OCI-M1 (cell line): ENCODE measurements at regions not wholly inside any gene's neighbourhood (a gene's known extent, or its start where the extent isn't known, plus 50 kb on each side); places are given as distances from the start of the nearest gene placed in this dataset.
"Not testable (repeated sequence)": the region's sequence is repeated elsewhere in the genome, so short reads cannot be mapped to it uniquely, and the experiment has no call there.

ENCODE experiments used
- DNase-seq: peaks from one replicate; lab custom pipeline; 2025; lab: John Stamatoyannopoulos, UW

- DNase-seq: no peak
These were observed 95.8 kb upstream of the SCAF8 start for GRCh38 chr6:154637392-154637791.

GRCh38 chr6:154638369-154638768 lies 94.8 kb upstream of the SCAF8 start:
- DNase-seq: no peak

DNA sequence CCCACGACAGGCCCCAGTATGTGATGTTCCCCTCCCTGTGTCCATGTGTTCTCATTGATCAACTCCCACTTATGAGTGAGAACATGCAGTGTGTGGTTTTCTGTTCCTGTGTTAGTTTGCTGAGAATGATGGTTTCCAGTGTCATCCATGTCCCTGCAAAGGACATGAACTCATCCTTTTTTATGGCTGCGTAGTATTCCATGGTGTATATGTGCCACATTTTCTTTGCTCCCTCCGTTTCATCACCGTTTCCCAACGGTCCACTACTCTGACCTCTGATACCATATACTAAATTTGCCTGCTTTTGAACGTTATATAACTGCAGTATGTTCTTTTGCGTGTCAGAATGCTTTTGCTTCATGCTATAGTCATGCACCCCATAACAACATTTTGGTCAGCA lies 94.0 kb upstream of the SCAF8 start:
- not testable (repeated sequence) for DNase-seq

- DNase-seq: no peak
These were observed 84.9 kb upstream of the SCAF8 start for GRCh38 chr6:154648188-154648887.

- no peak for DNase-seq
These were observed 84.4 kb upstream of the SCAF8 start for GRCh38 chr6:154648888-154649205.

GRCh38 chr6:154649721-154650120 lies 83.5 kb upstream of the SCAF8 start:
- DNase-seq: no peak

DNA sequence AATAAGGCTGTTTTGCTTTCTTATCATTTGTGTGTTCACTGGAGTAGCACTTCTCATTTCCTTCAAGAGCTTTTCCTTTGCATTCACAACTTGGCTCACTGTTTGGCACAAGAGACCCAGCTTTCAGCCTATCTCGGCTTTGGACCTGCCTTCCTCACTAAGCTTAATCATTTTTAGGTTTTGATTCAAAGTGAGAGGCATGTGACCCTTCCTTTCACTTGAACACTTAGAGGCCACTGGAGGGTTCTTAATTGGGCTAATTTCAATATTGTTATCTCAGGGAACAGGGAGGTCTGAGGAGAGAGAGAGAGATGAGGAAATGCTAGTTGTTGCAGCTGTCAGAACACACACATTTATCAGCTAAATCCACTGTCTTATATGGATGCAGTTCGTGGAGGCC lies 82.9 kb upstream of the SCAF8 start:
- DNase-seq: peak; percentile 67

DNA sequence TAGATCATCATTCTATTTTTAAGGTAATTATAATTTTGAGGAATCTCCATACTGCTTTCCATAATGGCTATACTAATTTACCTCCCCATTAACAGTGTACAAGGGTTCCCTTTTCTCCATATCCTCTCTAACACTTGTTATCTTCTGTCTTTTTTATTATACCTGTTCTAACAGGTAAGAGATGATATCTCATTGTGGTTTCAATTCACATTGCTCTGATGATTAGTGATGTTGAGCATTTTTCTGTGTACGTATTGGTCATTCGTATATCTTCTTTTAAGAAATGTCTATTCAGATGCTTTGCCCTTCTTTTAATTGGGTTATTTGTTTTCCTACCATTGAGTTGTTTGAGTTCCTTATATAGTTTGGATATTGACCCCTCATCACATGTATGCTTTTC lies 81.6 kb upstream of the SCAF8 start:
- DNase-seq: no peak

GRCh38 chr6:154653385-154653784 lies 79.8 kb upstream of the SCAF8 start:
- DNase-seq: no peak

DNA sequence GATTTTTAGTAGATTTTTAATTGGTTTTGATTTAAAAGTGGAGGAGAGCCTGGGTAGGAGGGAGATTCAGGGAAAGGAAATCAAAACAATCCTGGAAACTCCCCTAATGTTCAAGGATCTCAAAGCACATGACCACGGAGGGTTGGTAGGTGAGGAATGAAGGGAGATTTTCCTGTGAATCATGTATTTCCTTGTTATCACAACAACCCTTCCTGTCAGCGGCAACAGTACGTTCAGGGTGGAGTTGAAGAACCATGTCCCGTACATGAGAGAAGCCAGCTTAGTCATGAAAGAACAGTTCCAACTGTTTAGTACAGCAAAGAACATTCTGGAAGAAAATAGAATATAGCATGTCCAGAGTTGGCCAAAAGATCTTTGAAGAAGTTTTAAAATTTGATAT lies 79.4 kb upstream of the SCAF8 start:
- no peak for DNase-seq

DNA sequence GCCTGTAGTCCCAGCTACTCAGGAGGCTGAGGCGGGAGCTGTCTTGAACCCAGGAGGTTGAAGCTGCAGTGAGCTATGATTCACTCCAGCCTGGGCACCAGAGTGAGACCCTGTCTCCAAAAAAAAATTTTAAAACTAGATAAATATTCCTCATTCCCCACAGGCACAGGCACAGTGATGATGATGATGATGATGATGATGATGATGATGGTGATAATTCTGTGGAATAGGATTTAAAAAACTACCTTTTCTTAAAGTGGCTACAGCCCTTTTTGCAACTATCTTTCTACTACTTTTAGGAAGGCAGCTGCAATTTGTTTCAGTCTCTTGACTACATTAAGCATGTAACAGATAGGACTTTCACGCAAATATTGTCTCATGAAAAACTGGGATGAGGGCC lies 76.6 kb upstream of the SCAF8 start:
- DNase-seq: no peak

DNA sequence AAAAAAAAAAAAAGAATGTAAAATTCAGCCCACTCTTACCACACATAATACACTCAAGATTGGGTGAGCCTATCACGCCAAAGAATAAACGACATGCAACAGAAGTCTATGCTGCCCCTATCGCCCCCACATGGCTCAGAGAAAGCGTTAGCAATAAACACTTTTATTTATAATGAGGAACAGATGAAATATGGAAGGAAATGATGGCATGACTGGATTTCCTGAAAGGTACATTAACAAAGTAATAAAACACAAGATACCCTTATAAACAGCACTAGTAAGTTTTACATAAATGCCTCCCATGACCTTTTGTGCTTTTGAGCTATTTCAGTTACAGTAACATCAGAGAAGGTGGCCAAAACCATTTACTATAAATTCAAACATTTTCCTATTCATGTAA lies 71.4 kb upstream of the SCAF8 start:
- no peak for DNase-seq

- no peak for DNase-seq
These were observed 68.9 kb upstream of the SCAF8 start for GRCh38 chr6:154664287-154664686.

DNA sequence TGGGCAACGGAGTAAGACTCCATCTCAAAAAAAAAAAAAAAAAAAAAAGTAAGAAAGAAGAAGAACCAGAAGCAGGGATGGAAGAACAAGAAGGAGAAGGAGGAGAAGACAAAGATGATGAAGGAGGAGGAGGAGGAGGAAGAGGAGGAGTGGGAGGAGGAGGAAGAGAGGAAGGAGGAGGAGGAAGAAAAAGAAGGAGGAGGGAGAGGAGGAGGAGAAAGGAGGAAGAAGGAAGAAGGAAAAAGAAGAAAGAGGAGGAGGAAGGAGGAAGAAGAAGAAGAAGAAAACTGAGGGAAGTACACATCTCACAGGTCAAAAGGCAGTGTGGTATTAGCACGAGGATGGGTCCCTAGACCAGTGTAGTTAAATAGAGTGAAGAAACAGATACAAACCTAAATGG lies 65.1 kb upstream of the SCAF8 start:
- DNase-seq: no peak

GRCh38 chr6:154672086-154672485 lies 61.1 kb upstream of the SCAF8 start:
- DNase-seq: no peak

DNA sequence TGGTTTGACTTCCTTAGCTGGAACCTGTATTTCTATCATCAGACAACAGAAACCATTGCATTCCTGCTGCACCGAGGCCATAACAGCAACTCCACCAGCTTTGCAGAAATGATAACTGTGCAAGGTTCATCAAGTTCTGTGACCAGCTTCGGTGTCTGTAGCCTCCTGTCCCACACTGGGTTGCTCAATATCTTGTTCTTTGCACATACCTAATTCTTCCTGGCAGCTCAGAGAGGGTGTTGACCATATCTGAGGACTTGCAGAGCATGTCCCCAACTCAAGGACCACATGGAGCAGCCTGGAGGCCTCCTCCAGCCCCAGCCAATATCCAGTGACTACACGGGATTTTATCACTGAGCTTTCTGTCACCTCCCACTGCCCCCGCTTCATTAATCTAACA lies 59.3 kb upstream of the SCAF8 start:
- DNase-seq: no peak

DNA sequence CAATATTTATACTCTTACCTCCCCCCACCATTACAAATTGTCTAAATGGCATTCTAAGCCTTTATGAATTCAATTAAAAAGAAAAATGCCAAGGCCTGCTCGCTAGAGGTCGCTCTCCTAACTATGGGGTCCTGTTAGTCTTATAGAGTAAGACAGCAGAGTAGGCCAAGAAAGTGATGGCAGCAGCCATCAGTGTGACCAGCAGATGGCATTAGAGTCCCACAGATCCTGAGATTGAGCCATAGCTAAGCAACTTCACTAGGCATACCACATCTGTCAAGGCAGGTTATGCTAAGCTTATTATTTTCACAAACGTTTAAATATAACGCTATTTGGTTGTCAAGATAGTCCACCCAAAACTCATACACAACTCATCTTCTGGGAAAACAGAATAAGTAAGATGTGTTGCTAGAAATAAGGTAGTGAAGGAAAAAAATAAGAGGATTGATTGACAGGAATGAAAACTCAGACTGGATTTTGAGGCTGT lies 57.6 kb upstream of the SCAF8 start:
- peak; percentile 98 for DNase-seq

- no peak for DNase-seq
These were observed 50.5 kb upstream of the SCAF8 start for GRCh38 chr6:154682633-154683125.
